Rectal smooth muscle tissue (tissue), 1 donor: ENCODE measurements at regions not wholly inside any gene's neighbourhood (a gene's known extent, or its start where the extent isn't known, plus 50 kb on each side); places are given as distances from the start of the nearest gene placed in this dataset.

Source experiments
- H3K27ac ChIP-seq: one replicate; pipeline ENCODE4 v1.7.0; 2013; ENCODE audit warnings: low read depth, low read length, inconsistent platforms
- H3K27me3 ChIP-seq: one replicate; pipeline ENCODE4 v1.7.0; 2013; ENCODE audit warnings: low read length; ENCODE audit not compliant: control insufficient read depth, insufficient read depth
- H3K36me3 ChIP-seq: one replicate; pipeline ENCODE4 v1.7.0; 2013; ENCODE audit warnings: low read length; ENCODE audit not compliant: control insufficient read depth, insufficient read depth
- H3K4me1 ChIP-seq: one replicate; pipeline ENCODE4 v1.7.0; 2013; ENCODE audit warnings: low read length; ENCODE audit not compliant: control insufficient read depth, insufficient read depth
- H3K4me3 ChIP-seq: one replicate; pipeline ENCODE4 v1.7.0; 2013; ENCODE audit warnings: low read length
- H3K9ac ChIP-seq: one replicate; pipeline ENCODE4 v1.7.0; 2013; ENCODE audit warnings: low read length

- Histone ChIP-seq H3K27me3 (no peaks in the 10 kb centered on the region), H3K27ac (no peak overlapping the region), H3K4me3 (no peak overlapping the region), H3K36me3 (no peaks in the 10 kb centered on the region), H3K9ac (no peak overlapping the region), H3K4me1 (no peaks in the 10 kb centered on the region)
Measured at GRCh38 chr5:109479260-109479860, 69.6 kb upstream of the PJA2 start.

GRCh38 chr5:109478830-109479229, 69.1 kb upstream of the PJA2 start:
- no peaks in the 10 kb centered on the region for H3K4me1 ChIP-seq
- no peak overlapping the region for H3K4me3 ChIP-seq
- H3K27me3 ChIP-seq = no peaks in the 10 kb centered on the region
- H3K9ac ChIP-seq = no peak overlapping the region
- no peak overlapping the region for H3K27ac ChIP-seq
- H3K36me3 ChIP-seq = no peaks in the 10 kb centered on the region

- H3K27me3 ChIP-seq = no peaks in the 10 kb centered on the region
- H3K27ac ChIP-seq = no peak overlapping the region
Measured at GRCh38 chr5:109476292-109476691, 66.5 kb upstream of the PJA2 start.

GRCh38 chr5:109469896-109470662, 60.3 kb upstream of the PJA2 start:
- Histone ChIP-seq H3K36me3 (no peaks in the 10 kb centered on the region), H3K4me1 (peaks cover 5% of the 10 kb centered on the region), H3K4me3 (no peak overlapping the region), H3K9ac (no peak overlapping the region), H3K27me3 (no peaks in the 10 kb centered on the region), H3K27ac (no peak overlapping the region)

More at GRCh38 chr5:109476292-109476691, 66.5 kb upstream of the PJA2 start:
- Histone ChIP-seq H3K9ac (no peak overlapping the region), H3K36me3 (no peaks in the 10 kb centered on the region), H3K4me1 (no peaks in the 10 kb centered on the region), H3K4me3 (no peak overlapping the region)

GRCh38 chr5:109468737-109469420, 59.1 kb upstream of the PJA2 start:
- Histone ChIP-seq H3K27ac (no peak overlapping the region), H3K9ac (no peak overlapping the region), H3K4me3 (no peak overlapping the region), H3K27me3 (no peaks in the 10 kb centered on the region), H3K4me1 (peaks cover 5% of the 10 kb centered on the region), H3K36me3 (no peaks in the 10 kb centered on the region)

- H3K4me1 ChIP-seq = peaks cover 5% of the 10 kb centered on the region
- no peak overlapping the region for H3K27ac ChIP-seq
- no peaks in the 10 kb centered on the region for H3K36me3 ChIP-seq
- H3K27me3 ChIP-seq = no peaks in the 10 kb centered on the region
- H3K9ac ChIP-seq = no peak overlapping the region
- no peak overlapping the region for H3K4me3 ChIP-seq
Measured at GRCh38 chr5:109468288-109468676, 58.5 kb upstream of the PJA2 start.

- H3K4me1 ChIP-seq = peaks cover 5% of the 10 kb centered on the region
- no peaks in the 10 kb centered on the region for H3K36me3 ChIP-seq
- no peaks in the 10 kb centered on the region for H3K27me3 ChIP-seq
- H3K27ac ChIP-seq = no peak overlapping the region
- no peak overlapping the region for H3K4me3 ChIP-seq
- H3K9ac ChIP-seq = no peak overlapping the region
Measured at GRCh38 chr5:109467058-109467457, 57.3 kb upstream of the PJA2 start.
